GM18520 (cell line): ENCODE measurements at regions not wholly inside any gene's neighbourhood (a gene's known extent, or its start where the extent isn't known, plus 50 kb on each side); places are given as distances from the start of the nearest gene placed in this dataset.
A peak's percentile ranks its signal among the peaks of the same experiment; 100 is the strongest.

Experiments used
- ATAC-seq: cut with Tn5 transposase; IDR thresholded peaks from one replicate; pipeline ENCODE4 v1.9.1; 2021; ENCODE audit not compliant: unreplicated experiment

- ATAC-seq, result no peak
These were observed 381.9 kb upstream of the MC4R start for GRCh38 chr18:60754413-60755009.

- ATAC-seq, result no peak
These were observed 382.6 kb upstream of the MC4R start for GRCh38 chr18:60755134-60755533.

GRCh38 chr18:60775978-60776377, 403.4 kb upstream of the MC4R start:
- no peak for ATAC-seq

- no peak for ATAC-seq
These were observed 411.6 kb upstream of the MC4R start for GRCh38 chr18:60784161-60784560.

- ATAC-seq, result no peak
These were observed 422.2 kb upstream of the MC4R start for GRCh38 chr18:60794802-60795201.

- no peak for ATAC-seq
These were observed 431.8 kb upstream of the MC4R start for GRCh38 chr18:60804415-60804814.

GRCh38 chr18:60809937-60810336, 437.4 kb upstream of the MC4R start:
- ATAC-seq, result no peak

GRCh38 chr18:60812921-60813320, 440.3 kb upstream of the MC4R start:
- no peak for ATAC-seq

GRCh38 chr18:60826346-60826745, 453.8 kb upstream of the MC4R start:
- no peak for ATAC-seq

GRCh38 chr18:60831971-60832370, 459.4 kb upstream of the MC4R start:
- ATAC-seq, result no peak

GRCh38 chr18:60838677-60839076, 466.1 kb upstream of the MC4R start:
- ATAC-seq, result no peak

GRCh38 chr18:60846396-60846795, 473.8 kb upstream of the MC4R start:
- no peak for ATAC-seq

GRCh38 chr18:60847517-60847916, 474.9 kb upstream of the MC4R start:
- no peak for ATAC-seq

- no peak for ATAC-seq
These were observed 471.7 kb upstream of the CDH20 start for GRCh38 chr18:60861575-60861974.

GRCh38 chr18:60862988-60863387, 470.2 kb upstream of the CDH20 start:
- no peak for ATAC-seq

GRCh38 chr18:60865801-60866200, 467.4 kb upstream of the CDH20 start:
- no peak for ATAC-seq

- peak; percentile 36 for ATAC-seq
These were observed 462.7 kb upstream of the CDH20 start for GRCh38 chr18:60870261-60871153.

GRCh38 chr18:60872434-60872833, 460.8 kb upstream of the CDH20 start:
- no peak for ATAC-seq

- ATAC-seq, result no peak
These were observed 459.5 kb upstream of the CDH20 start for GRCh38 chr18:60873708-60874107.

GRCh38 chr18:60875957-60876507, 457.2 kb upstream of the CDH20 start:
- ATAC-seq, result no peak

GRCh38 chr18:60880184-60880583, 453.0 kb upstream of the CDH20 start:
- no peak for ATAC-seq

- ATAC-seq, result no peak
These were observed 449.6 kb upstream of the CDH20 start for GRCh38 chr18:60883587-60883986.
